ENCODE measurements at regions not wholly inside any gene's neighbourhood (a gene's known extent, or its start where the extent isn't known, plus 50 kb on each side); places are given as distances from the start of the nearest gene placed in this dataset.

- no peak for TF ChIP-seq POLR2A (IDR thresholded peaks at IDR 0.05)
- no peak for TF ChIP-seq CTCF (IDR thresholded peaks at IDR 0.05)
Measured at GRCh38 chr4:14919785-14920184, 82.5 kb upstream of the CPEB2 start.
